ENCODE measurements at regions not wholly inside any gene's neighbourhood (a gene's known extent, or its start where the extent isn't known, plus 50 kb on each side); places are given as distances from the start of the nearest gene placed in this dataset.

DNA sequence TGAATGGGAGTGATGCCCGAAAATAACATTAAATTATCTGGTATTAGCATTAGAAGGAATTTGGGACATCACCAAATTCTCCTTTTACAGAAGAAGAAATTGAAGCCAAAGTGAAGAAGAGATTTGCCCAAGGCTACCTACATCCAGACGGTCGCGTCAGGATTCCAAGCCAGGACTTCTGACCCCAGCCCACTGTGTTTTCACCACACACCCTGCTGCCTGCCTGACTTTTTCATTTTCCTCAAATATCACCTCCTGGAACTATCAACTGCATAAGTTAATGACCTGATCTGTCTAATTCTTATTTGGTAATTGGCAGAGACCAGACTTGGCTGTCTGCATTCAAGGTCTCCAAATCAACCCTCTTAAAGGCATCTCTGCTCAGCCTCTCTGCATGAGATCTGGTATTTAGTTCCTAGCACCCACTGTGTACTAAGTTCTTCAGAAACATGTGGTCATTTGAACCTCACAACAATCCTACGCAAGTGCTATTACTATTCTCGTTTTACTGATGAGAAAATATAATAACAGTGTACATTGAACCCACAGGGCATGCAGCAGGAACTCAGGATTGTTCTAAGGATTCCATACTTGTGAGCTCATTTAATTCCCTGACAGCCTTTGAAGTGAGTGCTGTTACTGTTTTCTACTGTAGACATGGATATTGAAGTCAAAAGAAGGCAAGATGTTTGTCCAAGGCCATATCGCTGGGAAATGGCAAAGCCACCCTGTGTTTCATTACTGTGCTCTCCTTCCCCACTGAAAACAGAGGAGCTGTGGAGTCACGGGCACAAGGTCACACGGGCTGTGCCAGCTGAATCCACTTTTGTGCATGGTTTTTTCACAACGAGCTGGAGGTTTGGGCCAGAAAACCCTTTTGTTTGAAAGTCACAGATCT lies 195.2 kb upstream of the C1QTNF7 start:
- DNase-seq (no peak), ATAC-seq (no peak)
- peaks cover 33% of the 10 kb centered on the region for H3K4me1 Mint-ChIP-seq (ENCODE audit: low read depth)
- POLR2A ChIA-PET, result no interaction called here
- no peaks in the 10 kb centered on the region for H3K36me3 Mint-ChIP-seq (ENCODE audit: low read depth)
- H3K4me3 Mint-ChIP-seq, result peak overlapping the region; percentile 34
- H3K9me3 Mint-ChIP-seq, result no peaks in the 10 kb centered on the region
- no peak overlapping the region for H3K27ac Mint-ChIP-seq
- TF ChIP-seq, protein P1, sequence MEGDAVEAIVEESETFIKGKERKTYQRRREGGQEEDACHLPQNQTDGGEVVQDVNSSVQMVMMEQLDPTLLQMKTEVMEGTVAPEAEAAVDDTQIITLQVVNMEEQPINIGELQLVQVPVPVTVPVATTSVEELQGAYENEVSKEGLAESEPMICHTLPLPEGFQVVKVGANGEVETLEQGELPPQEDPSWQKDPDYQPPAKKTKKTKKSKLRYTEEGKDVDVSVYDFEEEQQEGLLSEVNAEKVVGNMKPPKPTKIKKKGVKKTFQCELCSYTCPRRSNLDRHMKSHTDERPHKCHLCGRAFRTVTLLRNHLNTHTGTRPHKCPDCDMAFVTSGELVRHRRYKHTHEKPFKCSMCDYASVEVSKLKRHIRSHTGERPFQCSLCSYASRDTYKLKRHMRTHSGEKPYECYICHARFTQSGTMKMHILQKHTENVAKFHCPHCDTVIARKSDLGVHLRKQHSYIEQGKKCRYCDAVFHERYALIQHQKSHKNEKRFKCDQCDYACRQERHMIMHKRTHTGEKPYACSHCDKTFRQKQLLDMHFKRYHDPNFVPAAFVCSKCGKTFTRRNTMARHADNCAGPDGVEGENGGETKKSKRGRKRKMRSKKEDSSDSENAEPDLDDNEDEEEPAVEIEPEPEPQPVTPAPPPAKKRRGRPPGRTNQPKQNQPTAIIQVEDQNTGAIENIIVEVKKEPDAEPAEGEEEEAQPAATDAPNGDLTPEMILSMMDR (IDR thresholded peaks at IDR 0.05), result no peak
- H3K27me3 Mint-ChIP-seq, result no peaks in the 10 kb centered on the region
- CTCF ChIA-PET, result interaction anchor here (0.8 to 8.7 kb wide), 15 partner anchors 11 to 723 kb away, joined by 3 to 124 read pairs (median 3); partner anchors contain the start of genes CC2D2A, CPEB2 and FBXL5
- intact Hi-C loops (cut with micrococcal nuclease), result loop anchor here (5.0 kb wide), 1 partner anchor 420 kb away; no protein-coding TSS in a partner anchor

DNA sequence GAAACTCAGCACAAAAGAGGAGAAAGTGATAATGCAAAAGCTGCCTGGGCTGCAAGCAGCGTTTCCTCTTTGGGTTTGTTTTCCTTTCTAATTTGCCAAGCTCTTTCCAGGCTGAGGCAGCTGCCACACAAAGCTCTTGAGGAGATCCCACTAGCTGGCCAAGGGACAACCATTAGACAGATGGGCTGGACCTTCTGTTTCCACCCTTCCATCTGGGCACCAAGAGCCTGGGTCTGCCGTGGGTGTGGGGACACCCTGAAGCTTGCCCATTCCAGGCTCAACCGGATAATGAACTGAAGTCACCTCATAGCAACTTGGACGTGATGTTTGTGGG lies 194.6 kb upstream of the C1QTNF7 start:
- ChIA-PET CTCF (interaction anchor here (0.8 to 8.7 kb wide), 11 partner anchors 21 to 723 kb away, joined by 3 to 124 read pairs (median 3); partner anchors contain the start of genes CPEB2 and FBXL5), POLR2A (no interaction called here)
- TF ChIP-seq, protein P1 (IDR thresholded peaks at IDR 0.05), result no peak
- H3K36me3 Mint-ChIP-seq (ENCODE audit: low read depth), result no peaks in the 10 kb centered on the region
- H3K9me3 Mint-ChIP-seq, result no peaks in the 10 kb centered on the region
- ATAC-seq, result peak; percentile 28
- H3K4me1 Mint-ChIP-seq (ENCODE audit: low read depth), result peaks cover 33% of the 10 kb centered on the region
- H3K27me3 Mint-ChIP-seq, result no peaks in the 10 kb centered on the region
- DNase-seq, result peak; percentile 9
- H3K4me3 Mint-ChIP-seq, result peak overlapping the region; percentile 34
- H3K27ac Mint-ChIP-seq, result peak overlapping the region; percentile 70
- intact Hi-C loops (cut with micrococcal nuclease), result loop anchor here (5.0 kb wide), 1 partner anchor 419 kb away; no protein-coding TSS in a partner anchor

DNA sequence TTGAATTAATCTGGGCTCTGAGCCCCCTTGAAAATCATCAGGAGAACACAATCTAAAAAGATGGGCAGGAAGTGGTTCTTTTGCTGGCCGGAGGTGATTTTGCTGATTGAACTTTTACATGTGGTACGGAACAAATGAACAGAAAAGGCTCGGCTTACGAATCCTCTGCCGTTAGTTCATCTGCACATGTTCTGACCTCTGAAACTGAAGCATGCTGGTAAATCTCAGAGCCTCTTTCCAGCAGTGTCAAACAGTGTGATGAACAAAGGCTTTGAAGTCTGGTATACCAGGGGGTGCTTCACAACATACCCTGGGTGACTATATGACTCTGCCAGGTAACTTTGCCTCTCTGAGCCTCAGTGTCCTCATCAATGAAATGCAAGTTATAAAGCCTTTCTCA lies 194.2 kb upstream of the C1QTNF7 start:
- Mint-ChIP-seq H3K36me3 (ENCODE audit: low read depth) (no peaks in the 10 kb centered on the region), H3K27me3 (no peaks in the 10 kb centered on the region), H3K27ac (peak overlapping the region; percentile 70), H3K9me3 (no peaks in the 10 kb centered on the region), H3K4me1 (ENCODE audit: low read depth) (peaks cover 33% of the 10 kb centered on the region), H3K4me3 (peak overlapping the region; percentile 34)
- TF ChIP-seq, protein P1 (IDR thresholded peaks at IDR 0.05), result no peak
- intact Hi-C loops (cut with micrococcal nuclease), result loop anchor here (5.0 kb wide), 1 partner anchor 419 kb away; no protein-coding TSS in a partner anchor
- ATAC-seq, result peak; percentile 89
- POLR2A ChIA-PET, result no interaction called here
- peak; percentile 66 for DNase-seq
- CTCF ChIA-PET, result interaction anchor here (0.8 to 8.7 kb wide), 10 partner anchors 20 to 421 kb away, joined by 3 to 124 read pairs (median 3); partner anchors contain the start of genes CPEB2 and FBXL5

DNA sequence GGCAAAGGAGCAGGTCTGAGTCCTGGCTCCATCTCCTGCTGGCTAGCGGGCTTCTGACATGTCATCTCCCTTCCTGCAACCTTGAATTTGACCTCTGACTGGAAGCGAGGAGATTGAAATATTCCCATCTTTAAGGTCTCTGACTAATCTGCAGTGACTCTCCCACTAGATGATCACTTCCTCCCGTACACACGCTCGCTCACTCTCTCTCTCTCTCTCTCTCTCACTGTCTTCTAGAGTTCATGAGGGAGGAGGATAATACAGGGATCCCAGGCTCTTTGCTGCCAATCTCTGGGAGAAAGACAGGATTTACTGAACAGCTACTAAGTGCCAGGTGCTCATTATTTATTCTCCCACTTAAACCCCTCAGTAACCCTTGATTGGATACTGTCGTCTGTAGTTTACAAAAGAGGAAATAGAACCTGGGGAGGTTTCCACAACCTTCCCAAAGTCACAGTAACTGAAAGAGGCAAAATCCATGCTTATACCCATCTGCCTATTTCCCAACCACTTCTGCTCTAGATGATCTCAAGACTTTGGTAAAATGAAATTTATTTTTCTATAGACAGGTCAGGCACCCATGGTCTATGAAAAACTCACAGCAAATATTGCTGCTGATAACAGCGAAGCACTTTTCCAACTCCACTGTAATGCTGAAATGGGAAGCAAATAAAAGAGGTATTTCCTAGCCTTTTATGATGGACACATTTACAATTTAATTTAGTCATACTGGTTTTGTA lies 193.5 kb upstream of the C1QTNF7 start:
- Mint-ChIP-seq H3K4me3 (peak overlapping the region; percentile 34), H3K27me3 (no peaks in the 10 kb centered on the region), H3K4me1 (ENCODE audit: low read depth) (peaks cover 33% of the 10 kb centered on the region), H3K27ac (peak overlapping the region; percentile 70), H3K36me3 (ENCODE audit: low read depth) (no peaks in the 10 kb centered on the region), H3K9me3 (no peaks in the 10 kb centered on the region)
- DNase-seq (no peak), ATAC-seq (no peak)
- CTCF ChIA-PET, result interaction anchor here (1.2 to 8.7 kb wide), 3 partner anchors 162 to 224 kb away, joined by 3 to 124 read pairs (median 36); no protein-coding TSS in a partner anchor
- POLR2A ChIA-PET, result no interaction called here
- TF ChIP-seq, protein P1 (IDR thresholded peaks at IDR 0.05), result no peak
- intact Hi-C loops (cut with micrococcal nuclease), result loop anchor here (5.0 kb wide), 1 partner anchor 418 kb away; no protein-coding TSS in a partner anchor
